ENCODE measurements at regions not wholly inside any gene's neighbourhood (a gene's known extent, or its start where the extent isn't known, plus 50 kb on each side); places are given as distances from the start of the nearest gene placed in this dataset.

DNA sequence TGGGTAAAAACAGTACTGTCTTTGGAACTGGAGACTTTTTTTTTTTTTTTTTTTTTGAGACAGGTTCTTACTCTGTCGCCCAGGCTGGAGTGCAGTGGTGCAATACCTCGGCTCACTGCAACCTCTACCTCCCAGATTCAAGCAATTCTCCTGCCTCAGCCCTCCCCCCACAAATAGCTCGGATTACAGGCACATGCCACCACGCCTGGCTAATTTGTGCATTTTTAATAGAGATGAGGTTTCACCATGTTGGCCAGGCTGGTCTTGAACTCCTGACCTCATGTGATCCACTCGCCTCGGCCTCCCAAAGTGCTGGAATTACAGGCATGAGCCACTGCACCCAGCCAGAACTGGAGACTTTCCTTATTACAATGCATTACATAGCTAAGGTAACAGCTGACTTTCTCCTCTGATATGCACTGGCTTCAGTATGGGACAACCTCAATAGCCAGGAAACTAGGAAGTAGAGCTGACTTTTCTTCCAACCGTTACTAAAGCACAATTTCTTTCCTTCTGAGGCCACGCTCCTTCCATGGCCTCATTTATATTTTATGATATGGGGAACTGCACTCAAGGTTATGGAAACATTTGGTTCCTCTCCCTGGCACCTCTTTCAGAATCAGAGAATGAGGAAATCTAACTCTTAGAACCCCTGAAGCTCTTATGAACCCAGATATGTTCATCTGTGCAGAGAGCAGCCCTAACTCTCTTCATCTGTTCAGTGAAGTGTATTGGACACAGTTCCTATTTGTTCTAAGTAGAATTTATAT lies 53.5 kb upstream of the FAM9B start:
- DNase-seq, result no peak

DNA sequence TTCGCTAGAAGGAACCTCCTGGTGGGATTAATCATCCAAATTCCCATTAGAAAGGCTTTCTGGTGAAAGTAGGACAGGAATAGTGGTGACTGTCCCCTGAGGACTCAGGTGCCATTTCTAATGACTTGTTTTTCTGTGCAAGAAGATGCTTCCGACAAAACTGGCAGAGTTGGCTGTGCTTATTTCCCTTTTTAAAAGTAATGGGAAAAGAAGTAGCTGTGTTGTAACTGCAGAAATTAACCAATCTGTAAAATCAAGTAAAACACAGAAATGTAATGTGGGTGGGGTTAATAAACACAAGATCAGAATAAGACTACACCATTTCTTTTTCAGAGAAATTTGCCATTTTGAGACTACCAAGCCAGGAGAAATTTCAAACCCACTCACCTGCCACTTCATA lies 55.0 kb upstream of the FAM9B start:
- DNase-seq, result no peak

DNA sequence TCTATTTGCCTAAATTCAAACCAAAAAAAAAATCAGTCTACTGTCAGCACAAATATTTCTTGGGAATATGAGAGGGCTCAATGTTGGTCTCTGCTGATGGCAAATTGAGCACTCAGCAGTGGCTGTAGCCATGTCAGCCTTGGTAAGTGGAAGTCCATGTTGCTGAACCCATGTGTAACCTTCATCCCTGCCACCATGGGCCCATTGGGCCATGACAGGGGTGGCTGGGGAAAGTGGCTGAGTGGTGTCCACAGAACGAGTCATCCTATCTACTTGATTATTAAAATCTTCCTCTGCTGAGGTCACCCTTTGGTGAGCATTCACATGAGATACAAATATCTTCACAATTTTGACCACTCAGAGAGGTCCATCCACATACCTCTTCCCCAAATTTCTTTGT lies 56.8 kb upstream of the FAM9B start:
- DNase-seq, result no peak

DNA sequence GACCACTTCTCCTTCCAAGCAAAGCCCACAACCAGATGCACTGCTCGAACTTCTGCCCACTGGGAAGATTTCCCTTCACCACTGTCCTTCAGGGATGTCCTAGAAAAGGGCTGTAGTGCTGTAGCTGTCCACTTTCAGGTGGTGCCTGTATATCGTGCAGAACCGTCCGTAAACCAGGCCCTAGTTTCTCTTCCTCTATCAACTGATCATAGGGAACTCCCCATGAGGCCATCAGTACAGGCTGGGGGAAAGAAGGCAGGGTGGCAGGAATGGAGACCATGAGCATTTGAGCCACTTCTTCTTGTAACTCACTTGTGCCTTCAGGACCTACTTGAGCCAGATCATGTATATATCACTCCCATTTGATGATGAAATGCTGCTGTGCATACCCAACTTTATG lies 57.3 kb upstream of the FAM9B start:
- no peak for DNase-seq

DNA sequence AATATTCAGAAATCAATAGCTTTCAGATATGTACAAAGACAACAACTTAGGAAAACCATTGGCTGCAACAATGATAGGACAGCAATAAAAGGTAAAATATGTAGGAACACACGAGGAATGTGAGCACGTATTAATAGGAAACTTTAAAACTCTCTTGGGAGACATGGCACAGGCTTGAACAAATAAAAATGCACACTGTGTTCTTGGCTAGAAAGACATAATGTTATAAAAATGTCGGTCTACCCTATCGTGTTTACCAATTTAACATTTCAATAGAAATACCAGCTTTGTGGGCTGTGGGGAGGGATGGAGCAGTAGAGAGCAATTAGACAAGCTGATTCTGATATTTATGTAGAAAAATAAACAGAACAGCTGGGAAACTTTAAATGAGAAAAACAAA lies 69.0 kb upstream of the FAM9B start:
- DNase-seq, result no peak

DNA sequence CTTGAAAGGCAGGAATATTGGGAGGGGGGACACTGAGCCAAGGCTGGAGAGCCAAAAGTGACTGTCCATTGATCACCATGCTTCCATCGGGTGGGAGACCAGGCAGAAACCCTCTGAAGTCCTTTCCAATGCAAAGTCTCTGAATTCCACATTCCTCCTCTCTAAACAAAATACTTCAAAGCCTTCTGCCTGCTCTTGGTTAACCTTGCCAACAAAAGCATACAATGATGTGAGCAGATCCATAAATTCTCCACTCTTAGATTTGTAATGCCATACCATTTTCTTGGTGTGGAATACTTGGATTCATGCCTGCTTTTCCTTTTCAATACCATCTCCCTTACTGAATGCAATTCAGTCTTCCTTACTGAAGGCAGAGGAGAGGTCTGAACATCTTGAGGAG lies 74.1 kb upstream of the FAM9B start:
- no peak for DNase-seq

DNA sequence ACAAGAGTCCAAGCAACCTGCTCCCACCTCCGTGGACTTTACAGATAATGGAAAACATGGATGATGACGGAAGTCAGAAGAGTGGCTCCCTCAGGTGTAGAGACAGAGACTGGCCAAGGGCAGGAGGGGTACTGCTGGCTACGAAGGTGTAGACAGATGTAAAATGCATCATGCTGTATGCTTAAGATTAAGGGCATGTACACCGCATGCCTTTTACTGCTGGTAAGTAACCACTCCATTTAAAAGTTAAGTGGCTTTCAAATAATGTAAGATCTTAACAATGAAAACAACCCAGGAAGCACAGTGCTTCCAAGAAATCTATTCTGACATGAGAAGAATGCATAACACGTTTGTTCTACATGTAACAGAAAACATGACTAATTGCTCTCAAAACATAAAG lies 76.9 kb upstream of the FAM9B start:
- DNase-seq, result peak; percentile 57

DNA sequence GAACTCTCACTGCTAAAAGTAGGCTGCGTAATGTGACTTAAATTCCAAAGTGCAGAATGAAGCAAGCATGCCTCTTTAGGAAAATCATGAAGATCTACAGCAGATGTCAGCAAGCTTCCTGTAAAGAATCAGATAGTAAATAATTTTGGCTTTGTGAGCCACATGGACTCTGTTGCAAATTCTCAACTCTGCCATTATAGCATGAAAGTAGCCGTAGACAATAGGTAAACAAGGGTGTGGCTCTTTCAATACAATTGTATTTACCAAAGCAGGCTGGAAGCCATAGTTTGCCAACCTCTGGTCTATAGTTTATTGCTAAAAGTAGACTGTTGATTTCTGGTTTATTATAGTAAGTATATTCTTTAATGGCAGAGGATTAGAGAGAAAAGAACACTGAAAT lies 80.3 kb upstream of the FAM9B start:
- DNase-seq, result peak; percentile 55

DNA sequence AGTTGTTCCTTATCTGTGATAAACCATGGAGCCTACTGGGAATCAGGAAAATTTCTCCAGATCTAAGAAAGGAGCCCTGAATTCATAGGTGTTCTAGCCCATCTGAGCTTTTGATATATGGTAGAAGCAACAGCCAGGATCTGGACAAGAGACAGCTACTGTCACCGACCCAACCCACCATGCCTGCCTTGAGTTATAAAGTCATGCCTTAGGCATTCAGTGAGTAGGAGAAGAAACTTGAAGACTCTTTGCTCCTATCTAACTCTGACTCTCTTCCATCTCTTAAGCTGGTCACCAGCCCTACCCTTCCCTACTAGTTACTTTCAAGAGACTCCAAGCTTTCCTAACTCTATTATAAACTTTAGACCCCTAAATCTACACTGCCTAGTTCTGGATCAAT lies 83.9 kb upstream of the FAM9B start:
- no peak for DNase-seq

DNA sequence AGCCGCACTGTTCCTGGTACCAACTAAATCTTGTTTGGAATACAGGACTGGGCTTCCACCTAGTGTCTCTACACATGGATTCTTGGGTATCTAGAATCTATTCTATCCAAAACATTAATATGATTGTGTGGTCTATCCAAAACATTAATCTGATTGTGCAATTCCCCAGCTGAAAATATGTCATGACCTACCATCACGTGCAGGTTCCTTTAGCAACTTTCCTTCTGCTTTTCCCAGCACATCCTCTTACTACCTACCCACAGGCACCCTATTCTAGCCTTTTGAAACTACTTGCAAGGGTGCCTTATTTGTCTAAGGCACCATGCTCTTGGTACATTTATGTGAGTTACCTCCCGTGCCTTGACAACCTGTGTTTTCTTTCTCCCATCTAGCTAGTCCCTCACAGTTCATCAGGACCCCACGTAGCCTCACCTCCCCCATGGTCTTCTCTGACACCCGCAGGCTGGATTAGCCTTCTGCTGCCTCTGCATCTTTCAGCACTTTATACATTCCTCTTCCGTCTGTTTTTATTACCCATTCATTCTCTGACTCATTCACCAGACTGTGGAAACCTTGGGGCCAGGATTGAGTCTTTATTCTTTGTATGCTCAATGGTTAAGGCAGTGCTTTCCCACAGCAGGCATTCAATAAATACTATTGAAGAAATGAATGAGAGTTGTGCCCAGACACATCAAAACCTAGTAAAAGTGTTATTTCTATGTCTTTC lies 88.8 kb upstream of the FAM9B start:
- DNase-seq, result no peak

DNA sequence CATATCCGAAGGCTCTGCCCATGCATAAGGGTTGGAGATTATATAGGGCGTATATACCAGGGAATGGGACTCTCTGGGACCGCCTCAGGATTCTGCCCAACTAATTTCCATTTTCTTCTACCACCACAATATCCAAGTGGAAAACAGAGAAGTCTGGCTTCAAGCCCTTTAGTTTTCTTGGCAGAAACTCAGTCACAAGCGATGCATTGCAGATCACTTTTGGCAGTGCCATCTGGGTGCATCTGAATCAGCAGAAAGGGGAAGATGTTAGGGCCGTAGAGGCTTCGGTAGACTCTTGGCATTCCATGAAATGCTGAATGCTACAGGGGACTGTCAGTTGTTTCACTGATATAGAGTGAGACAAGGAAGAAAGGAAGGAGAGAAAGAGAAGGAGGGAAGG lies 94.1 kb upstream of the FAM9B start:
- DNase-seq, result no peak

DNA sequence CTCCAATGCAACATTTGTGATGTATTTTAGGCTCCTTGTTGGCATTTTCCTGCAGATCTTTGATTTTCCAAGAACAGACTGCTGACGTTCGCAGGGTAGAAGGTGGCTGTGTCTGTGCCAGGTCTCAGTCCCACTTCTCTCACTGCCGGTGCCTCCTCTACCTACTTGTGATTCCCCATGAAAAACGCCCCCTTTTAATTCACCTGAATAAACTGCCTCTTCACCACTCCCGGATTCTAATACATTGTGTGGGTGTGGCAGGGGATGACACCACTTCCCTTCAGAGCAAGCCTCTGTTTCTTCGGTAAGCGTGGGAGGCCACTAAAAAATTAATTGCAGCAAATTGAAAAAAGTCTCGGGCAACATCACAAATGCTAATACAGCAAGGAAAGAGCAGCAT lies 96.1 kb upstream of the FAM9B start:
- DNase-seq, result no peak

DNA sequence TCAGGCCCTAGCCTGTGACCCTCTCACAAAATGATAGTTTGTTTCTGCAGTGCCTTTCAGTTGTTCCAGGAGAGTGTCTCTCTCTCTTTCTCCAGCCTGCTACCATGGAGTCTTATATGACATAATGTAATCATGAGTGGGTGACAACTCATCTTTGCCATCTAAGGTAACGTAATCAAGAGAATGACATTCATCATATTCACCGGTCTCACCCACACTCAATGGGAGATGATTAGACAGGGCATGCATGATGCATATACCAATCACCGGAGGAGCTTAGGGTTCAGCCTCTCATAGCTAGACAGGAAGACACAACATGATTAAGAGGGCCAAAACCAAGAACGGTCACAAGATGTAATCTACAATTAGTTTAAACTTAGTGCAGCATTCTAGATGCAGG lies 97.1 kb upstream of the FAM9B start:
- DNase-seq, result no peak

DNA sequence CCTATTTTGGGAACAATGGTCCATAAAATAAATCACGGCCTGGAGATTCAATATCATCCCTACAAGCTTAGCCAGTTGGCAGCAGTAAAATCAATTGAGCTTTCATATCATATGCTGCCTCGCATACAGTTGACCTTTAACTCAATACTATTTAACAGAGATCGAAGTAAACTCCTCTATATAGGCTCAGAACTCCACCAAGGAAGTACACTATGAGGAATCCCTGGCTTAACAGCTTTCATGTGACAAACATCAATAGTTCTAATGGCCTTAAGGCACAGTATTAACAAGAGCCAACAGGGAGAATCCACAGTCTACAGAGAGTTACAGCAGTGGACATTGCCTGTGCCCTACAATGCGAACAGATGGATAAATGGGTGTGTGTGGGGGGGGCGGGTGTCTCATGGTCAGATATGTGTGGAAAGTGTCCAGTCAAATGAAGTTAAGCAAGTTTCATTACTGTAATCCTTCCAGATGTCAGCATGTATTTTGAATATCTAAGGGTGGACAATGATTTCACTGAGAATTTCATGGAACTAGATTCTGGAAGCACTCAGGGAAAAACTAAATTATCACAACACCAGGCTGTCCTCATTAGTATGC lies 98.2 kb upstream of the FAM9B start:
- no peak for DNase-seq

DNA sequence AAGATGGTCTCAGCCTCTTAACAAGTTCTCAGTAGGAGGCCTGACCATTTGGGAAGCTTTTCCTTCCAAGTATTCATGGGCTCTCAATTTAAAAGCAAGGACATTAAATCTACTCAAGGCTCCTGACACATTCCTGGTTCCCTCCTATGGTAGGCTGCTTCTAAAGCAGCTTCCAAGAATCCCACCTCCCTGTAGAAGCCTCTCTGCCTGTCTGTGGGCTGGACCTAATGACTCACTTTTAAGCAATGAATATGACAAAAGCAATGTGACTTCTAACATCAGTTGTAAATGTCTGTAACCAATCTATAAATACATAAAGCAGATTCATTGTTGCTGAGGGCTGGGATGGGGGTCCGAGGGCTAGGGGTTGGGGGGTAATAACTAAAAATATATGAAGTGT lies 99.5 kb upstream of the FAM9B start:
- no peak for DNase-seq

DNA sequence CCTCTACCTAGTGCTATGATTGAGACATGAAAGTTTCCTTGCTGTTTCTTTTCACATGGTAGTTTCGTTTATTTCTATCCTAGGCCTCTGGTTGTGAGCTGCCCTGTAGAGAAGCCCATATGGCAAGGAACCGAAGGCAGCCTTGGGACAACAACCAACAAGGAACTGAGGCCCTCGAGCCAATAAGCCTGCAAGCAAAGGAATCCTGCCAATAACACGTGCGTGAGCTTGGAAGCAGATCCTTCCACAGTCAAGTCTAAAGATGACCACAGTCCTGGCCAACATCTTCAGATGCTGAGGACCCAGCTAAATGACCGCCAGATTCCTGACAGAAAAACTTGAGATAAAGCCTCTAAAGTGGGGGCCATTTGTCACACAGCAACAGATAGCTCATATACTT lies 100.4 kb upstream of the FAM9B start:
- no peak for DNase-seq

DNA sequence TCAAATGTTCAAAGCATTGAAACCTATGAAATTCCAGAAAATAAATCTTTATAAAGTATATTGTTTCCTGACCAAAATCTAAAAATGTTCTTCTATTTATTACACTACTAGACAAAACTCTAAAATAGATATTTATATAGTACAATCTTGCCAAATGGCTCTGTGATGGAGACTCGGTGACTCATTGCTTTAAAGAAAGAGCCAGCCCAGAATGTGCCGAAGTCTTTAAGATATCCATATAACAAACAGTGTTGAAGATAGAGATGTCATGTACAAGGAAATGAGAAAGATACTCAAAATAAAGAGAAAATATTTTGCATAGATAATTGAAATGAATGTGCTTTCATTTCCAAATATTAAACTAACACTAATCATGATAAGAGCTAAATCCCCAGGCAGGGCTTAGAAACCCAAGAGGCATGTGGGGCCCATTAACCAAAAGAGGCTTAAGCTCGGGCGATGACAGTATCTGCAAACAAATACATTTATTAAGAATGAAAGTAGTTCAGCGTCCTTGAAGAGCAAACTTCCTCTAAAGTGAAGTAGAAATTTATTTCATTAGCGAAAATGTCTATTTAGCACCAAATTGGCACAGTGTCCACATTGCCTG lies 102.1 kb upstream of the FAM9B start:
- no peak for DNase-seq

DNA sequence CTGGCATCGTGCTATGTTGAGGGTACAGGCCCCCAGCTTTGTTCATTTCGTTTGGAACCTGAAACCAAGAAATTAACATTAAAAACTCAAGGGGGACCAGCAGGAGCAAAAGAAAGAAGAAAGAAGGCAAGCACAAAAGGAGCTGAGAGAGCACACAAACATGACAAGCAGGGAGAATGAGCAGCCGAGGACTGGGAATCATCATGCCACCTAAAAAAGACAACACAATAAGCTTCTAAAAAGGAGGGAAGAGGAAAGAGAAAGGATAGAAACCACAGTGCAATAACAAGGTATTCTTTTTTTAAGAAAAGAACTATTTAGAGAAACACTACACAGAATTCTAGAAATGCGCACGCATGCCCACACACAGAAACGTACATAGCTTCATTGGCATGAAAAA lies 103.2 kb upstream of the FAM9B start:
- no peak for DNase-seq

DNA sequence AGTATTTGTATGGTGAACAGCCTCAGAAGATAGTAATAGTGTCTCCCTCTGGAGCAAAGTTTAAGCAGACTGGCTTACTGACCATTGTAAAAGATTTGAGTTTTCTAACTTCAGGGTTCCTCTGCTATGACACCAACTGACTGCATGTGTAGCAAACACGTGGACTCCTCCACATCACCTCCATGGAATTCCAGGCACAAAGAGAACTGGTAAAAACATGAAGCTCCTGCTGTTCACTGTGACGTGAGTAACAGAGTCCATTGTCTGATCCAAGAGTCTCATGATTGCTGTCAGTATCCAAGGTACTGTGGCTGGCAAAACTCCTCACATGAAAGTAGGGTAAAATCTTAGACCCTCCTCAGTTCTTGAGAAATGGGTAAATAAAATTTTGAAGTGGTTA lies 107.6 kb upstream of the FAM9B start:
- DNase-seq, result no peak

DNA sequence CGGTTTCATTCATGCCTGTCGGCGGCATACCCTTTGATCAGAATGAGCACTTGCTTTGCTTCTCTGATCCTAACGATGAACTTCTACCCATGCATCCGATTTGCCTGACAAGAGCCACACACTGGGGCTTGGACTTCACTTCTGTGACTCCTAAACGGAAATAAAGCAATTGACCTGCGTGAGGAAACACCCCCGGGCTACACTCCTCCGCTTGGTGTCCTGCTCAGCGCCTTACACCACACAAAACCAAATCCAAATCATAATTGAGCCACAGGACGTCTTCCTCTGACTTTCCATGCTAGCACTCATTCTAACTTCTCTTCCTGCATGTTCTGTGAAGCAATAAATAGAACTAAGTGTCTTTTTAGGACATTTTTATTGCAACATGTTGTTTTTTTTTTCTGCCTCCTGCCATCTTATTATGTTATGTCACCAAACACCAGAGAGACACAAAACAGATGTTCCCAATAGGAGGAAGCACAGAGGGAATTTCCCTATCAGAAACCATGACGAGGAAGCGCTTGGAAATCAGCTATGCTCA lies 110.8 kb upstream of the FAM9B start:
- no peak for DNase-seq

DNA sequence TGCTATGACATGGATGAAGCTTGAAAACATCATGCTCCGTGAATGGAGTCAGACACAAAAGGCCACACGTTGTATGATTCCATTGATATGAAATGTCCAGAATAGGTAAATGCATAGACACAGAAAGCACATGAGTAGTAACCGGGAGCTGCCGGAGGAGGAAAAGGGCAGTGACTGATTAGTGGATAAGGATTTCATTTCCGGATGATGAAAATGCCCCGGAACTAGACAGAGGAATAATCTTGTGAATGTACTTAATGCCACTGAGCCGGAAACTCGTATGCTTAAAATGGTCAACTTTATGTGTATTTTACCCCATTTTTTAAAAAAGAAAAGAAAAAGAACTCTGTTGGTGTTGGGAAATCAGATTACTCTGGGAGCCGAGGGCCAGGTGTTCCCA lies 112.7 kb upstream of the FAM9B start:
- no peak for DNase-seq

DNA sequence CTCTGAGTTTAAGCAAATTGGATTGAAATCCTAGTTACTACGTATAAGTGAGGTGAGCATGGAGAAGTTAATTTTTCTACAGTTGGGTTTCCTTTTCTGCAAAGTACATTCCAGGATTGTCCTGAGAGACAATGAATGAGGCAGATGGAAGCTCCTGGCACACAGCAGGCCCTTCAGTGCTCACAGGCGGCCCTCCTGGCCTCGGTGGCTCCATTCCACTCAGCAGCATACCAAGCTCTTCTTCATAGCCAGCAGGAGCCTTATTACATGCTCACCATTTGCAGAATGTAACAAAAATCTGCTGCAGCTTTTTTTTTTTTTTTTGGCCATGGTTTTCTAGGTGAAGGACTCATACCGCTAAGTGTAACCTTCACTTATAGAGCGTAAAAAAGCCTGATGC lies 113.2 kb upstream of the FAM9B start:
- DNase-seq, result no peak

DNA sequence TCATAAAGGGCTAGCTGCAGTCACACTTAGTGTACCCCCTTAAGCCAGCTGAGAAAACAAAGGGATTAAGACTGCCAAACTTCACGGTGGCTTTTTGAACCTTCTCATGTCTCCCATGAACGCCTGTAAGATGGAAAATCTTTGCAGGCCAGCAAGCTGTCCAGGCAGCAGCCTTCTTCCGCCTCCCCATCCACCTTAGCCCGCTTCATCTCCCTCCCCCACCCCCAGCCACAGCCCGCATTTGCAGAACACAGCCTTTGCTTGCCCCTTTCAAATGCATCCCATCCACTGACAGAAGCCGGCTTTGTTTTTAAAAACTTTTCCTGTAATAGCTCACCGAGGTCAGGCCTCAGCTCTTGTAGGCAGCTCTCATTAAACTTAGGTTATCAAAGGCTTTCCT lies 113.8 kb upstream of the FAM9B start:
- DNase-seq, result no peak

All from NCI-H345 (cell line).